OCI-LY1 (cell line): ENCODE measurements at regions not wholly inside any gene's neighbourhood (a gene's known extent, or its start where the extent isn't known, plus 50 kb on each side); places are given as distances from the start of the nearest gene placed in this dataset.
"Not testable (repeated sequence)": the region's sequence is repeated elsewhere in the genome, so short reads cannot be mapped to it uniquely, and the experiment has no call there.

ENCODE experiments used
- CTCF ChIP-seq: fragments of 200-600 bp; sonication (generic), shearing (Covaris generic); IDR thresholded peaks from 2 replicates; pipeline ENCODE4 v1.5.1; 2017; ENCODE audit warnings: mild to moderate bottlenecking, antibody characterized with exemption, low read length, moderate library complexity, mixed read lengths
- EZH2 ChIP-seq: fragments of 200-600 bp; sonication (generic), shearing (Covaris generic); IDR thresholded peaks from 2 replicates; pipeline ENCODE4 v1.8.0; 2017; ENCODE audit warnings: borderline replicate concordance, mixed run types, mild to moderate bottlenecking, antibody characterized with exemption, low read length, moderate library complexity, mixed read lengths

GRCh38 chr7:6946873-6947272 is 120.8 kb upstream of the CCZ1B start:
- not testable (repeated sequence) for TF ChIP-seq CTCF, EZH2
